Chondrocyte (in vitro differentiated cells): ENCODE measurements at regions not wholly inside any gene's neighbourhood (a gene's known extent, or its start where the extent isn't known, plus 50 kb on each side); places are given as distances from the start of the nearest gene placed in this dataset.

Experiments
- DNase-seq: peaks from one replicate; pipeline ENCODE4 v3.0.0; 2021; ENCODE audit warnings: mixed read lengths, low spot score
- H3K27ac Mint-ChIP-seq: one replicate; pipeline ENCODE4 v1.8.0; 2021; ENCODE audit warnings: mild to moderate bottlenecking, moderate library complexity, mixed read lengths; ENCODE audit not compliant: unreplicated experiment
- H3K27me3 Mint-ChIP-seq: 2 replicates; pipeline ENCODE4 v1.8.0; 2021; ENCODE audit warnings: low read depth, mixed read lengths
- H3K36me3 Mint-ChIP-seq: 2 replicates; pipeline ENCODE4 v1.8.0; 2021; ENCODE audit warnings: low read depth, mixed read lengths
- H3K4me1 Mint-ChIP-seq: 2 replicates; pipeline ENCODE4 v1.8.0; 2021; ENCODE audit warnings: low read depth, mild to moderate bottlenecking, mixed read lengths
- H3K4me3 Mint-ChIP-seq: one replicate; pipeline ENCODE4 v1.8.0; 2021; ENCODE audit warnings: mild to moderate bottlenecking, moderate library complexity, mixed read lengths; ENCODE audit not compliant: unreplicated experiment
- H3K9me3 Mint-ChIP-seq: 2 replicates; pipeline ENCODE4 v1.8.0; 2021; ENCODE audit warnings: low read depth, mixed read lengths
- TF ChIP-seq, protein P1 (sequence below): fragments of 200-600 bp; sonication (generic); IDR thresholded peaks from 2 replicates; pipeline ENCODE4 v1.5.0; 2021; ENCODE audit warnings: antibody characterized with exemption, mild to moderate bottlenecking, moderate library complexity

- Mint-ChIP-seq H3K9me3 (peaks cover 8% of the 10 kb centered on the region), H3K27ac (no peak overlapping the region), H3K27me3 (peaks cover 7% of the 10 kb centered on the region), H3K4me3 (no peak overlapping the region), H3K36me3 (peaks cover 3% of the 10 kb centered on the region), H3K4me1 (no peaks in the 10 kb centered on the region)
- TF ChIP-seq, protein P1, sequence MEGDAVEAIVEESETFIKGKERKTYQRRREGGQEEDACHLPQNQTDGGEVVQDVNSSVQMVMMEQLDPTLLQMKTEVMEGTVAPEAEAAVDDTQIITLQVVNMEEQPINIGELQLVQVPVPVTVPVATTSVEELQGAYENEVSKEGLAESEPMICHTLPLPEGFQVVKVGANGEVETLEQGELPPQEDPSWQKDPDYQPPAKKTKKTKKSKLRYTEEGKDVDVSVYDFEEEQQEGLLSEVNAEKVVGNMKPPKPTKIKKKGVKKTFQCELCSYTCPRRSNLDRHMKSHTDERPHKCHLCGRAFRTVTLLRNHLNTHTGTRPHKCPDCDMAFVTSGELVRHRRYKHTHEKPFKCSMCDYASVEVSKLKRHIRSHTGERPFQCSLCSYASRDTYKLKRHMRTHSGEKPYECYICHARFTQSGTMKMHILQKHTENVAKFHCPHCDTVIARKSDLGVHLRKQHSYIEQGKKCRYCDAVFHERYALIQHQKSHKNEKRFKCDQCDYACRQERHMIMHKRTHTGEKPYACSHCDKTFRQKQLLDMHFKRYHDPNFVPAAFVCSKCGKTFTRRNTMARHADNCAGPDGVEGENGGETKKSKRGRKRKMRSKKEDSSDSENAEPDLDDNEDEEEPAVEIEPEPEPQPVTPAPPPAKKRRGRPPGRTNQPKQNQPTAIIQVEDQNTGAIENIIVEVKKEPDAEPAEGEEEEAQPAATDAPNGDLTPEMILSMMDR: no peak
- DNase-seq: no peak
Measured at GRCh38 chr18:32583431-32583830, 112.7 kb upstream of the GAREM1 start.

GRCh38 chr18:32582455-32582854 lies 111.8 kb upstream of the GAREM1 start:
- peaks cover 7% of the 10 kb centered on the region for H3K27me3 Mint-ChIP-seq

DNA sequence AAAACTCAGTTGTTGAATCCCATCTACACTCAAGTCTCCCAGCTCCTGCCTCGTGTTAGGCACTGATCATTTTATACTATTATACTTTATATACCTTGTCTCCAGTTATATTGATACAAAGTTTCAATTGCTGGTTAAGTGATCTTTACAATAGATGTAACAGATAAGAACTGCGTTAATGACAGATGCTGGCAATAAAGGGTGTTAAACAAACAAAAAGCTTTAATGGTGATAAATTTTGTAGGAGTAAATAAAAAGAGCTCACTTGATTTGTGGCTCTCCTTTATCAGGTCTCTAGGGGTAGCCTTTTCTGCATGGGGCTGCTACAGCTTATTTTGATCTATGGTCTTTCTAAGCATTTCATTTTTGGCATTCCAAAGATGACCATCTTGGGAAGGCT lies 106.9 kb upstream of the GAREM1 start:
- no peak for DNase-seq
- Mint-ChIP-seq H3K9me3 (peaks cover 6% of the 10 kb centered on the region), H3K4me3 (no peak overlapping the region), H3K4me1 (no peaks in the 10 kb centered on the region), H3K36me3 (peaks cover 2% of the 10 kb centered on the region), H3K27ac (no peak overlapping the region), H3K27me3 (peaks cover 28% of the 10 kb centered on the region)
- TF ChIP-seq, protein P1: no peak

More at GRCh38 chr18:32582455-32582854, 111.8 kb upstream of the GAREM1 start:
- peaks cover 3% of the 10 kb centered on the region for H3K36me3 Mint-ChIP-seq
- H3K4me3 Mint-ChIP-seq: no peak overlapping the region
- no peak overlapping the region for H3K27ac Mint-ChIP-seq
- H3K9me3 Mint-ChIP-seq: peaks cover 8% of the 10 kb centered on the region
- no peaks in the 10 kb centered on the region for H3K4me1 Mint-ChIP-seq
- TF ChIP-seq, protein P1: no peak
- DNase-seq: no peak

- DNase-seq: no peak
- Mint-ChIP-seq H3K27ac (no peak overlapping the region), H3K4me3 (no peak overlapping the region), H3K4me1 (no peaks in the 10 kb centered on the region), H3K27me3 (peaks cover 31% of the 10 kb centered on the region), H3K36me3 (peaks cover 2% of the 10 kb centered on the region), H3K9me3 (peaks cover 6% of the 10 kb centered on the region)
- TF ChIP-seq, protein P1: peak; percentile 70
Measured at GRCh38 chr18:32576296-32576916, 105.7 kb upstream of the GAREM1 start.

- H3K27ac Mint-ChIP-seq: no peak overlapping the region
- TF ChIP-seq, protein P1: no peak
- H3K4me3 Mint-ChIP-seq: no peak overlapping the region
- DNase-seq: no peak
- peaks cover 7% of the 10 kb centered on the region for H3K9me3 Mint-ChIP-seq
- H3K27me3 Mint-ChIP-seq: peaks cover 6% of the 10 kb centered on the region
- H3K36me3 Mint-ChIP-seq: no peaks in the 10 kb centered on the region
- H3K4me1 Mint-ChIP-seq: no peaks in the 10 kb centered on the region
Measured at GRCh38 chr18:32566960-32567359, 96.3 kb upstream of the GAREM1 start.
